ENCODE measurements at regions not wholly inside any gene's neighbourhood (a gene's known extent, or its start where the extent isn't known, plus 50 kb on each side); places are given as distances from the start of the nearest gene placed in this dataset.
"Not testable (repeated sequence)": the region's sequence is repeated elsewhere in the genome, so short reads cannot be mapped to it uniquely, and the experiment has no call there.

- Histone ChIP-seq H3K27ac (no peak overlapping the region), H3K9me3 (ENCODE audit: control insufficient read depth, low read length) (no peaks in the 10 kb centered on the region), H3K9ac (no peak overlapping the region), H3K27me3 (ENCODE audit: control insufficient read depth, insufficient read depth, low read length) (no peaks in the 10 kb centered on the region), H2AFZ (no peak overlapping the region), H3K36me3 (ENCODE audit: control insufficient read depth, insufficient read depth, low read length) (no peaks in the 10 kb centered on the region), H3K4me2 (ENCODE audit: low read length) (no peak overlapping the region), H3K4me3 (ENCODE audit: low read depth, low read length) (no peak overlapping the region), H3K4me1 (no peaks in the 10 kb centered on the region), H3K79me2 (no peaks in the 10 kb centered on the region)
- TF ChIP-seq, protein P1, sequence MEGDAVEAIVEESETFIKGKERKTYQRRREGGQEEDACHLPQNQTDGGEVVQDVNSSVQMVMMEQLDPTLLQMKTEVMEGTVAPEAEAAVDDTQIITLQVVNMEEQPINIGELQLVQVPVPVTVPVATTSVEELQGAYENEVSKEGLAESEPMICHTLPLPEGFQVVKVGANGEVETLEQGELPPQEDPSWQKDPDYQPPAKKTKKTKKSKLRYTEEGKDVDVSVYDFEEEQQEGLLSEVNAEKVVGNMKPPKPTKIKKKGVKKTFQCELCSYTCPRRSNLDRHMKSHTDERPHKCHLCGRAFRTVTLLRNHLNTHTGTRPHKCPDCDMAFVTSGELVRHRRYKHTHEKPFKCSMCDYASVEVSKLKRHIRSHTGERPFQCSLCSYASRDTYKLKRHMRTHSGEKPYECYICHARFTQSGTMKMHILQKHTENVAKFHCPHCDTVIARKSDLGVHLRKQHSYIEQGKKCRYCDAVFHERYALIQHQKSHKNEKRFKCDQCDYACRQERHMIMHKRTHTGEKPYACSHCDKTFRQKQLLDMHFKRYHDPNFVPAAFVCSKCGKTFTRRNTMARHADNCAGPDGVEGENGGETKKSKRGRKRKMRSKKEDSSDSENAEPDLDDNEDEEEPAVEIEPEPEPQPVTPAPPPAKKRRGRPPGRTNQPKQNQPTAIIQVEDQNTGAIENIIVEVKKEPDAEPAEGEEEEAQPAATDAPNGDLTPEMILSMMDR (IDR thresholded peaks at IDR 0.05), result no peak
Observed at GRCh38 chr4:101643186-101643837, 147.2 kb upstream of the BANK1 start.

GRCh38 chr4:101632766-101633165 is 157.8 kb upstream of the BANK1 start:
- H3K27me3 ChIP-seq (ENCODE audit: control insufficient read depth, insufficient read depth, low read length); H3K79me2 ChIP-seq; H3K4me3 ChIP-seq (ENCODE audit: low read depth, low read length); H3K27ac ChIP-seq; H3K4me2 ChIP-seq (ENCODE audit: low read length); H3K9me3 ChIP-seq (ENCODE audit: control insufficient read depth, low read length); H3K4me1 ChIP-seq; H3K36me3 ChIP-seq (ENCODE audit: control insufficient read depth, insufficient read depth, low read length); H3K9ac ChIP-seq; H2AFZ ChIP-seq: not testable (repeated sequence)

DNA sequence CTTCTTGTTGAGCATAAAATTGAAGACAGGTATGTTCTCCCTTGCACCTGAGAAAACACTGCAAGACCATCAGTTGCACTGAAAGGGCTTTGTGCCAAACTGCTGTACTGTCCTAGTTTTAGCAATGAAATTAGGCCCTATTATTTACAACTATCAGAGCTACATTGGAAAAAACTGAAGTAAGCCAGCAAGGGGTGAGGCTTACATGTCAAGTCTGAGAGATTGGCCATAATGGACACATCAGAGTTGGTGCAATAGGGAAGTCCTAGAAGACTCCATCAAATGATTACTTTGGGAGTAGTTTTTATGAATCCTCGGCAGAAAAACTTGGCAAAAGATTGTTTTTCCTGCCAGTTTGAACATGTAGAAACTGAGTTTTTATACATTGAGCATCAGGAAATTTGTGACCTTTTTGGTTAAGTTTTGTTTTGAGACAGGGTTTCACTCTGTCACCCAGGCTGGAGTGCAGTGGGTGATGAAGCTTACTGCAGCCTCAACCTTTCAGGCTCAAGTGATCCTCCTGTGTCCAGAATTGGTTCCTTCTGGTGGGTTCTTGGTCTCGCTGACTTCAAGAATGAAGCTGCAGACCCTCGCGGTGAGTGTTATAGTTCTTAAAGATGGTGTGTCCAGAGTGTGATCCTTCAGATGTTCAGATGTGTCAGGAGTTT is 160.1 kb upstream of the BANK1 start:
- Histone ChIP-seq H3K9ac (no peak overlapping the region), H3K36me3 (ENCODE audit: control insufficient read depth, insufficient read depth, low read length) (no peaks in the 10 kb centered on the region), H3K79me2 (no peaks in the 10 kb centered on the region), H3K9me3 (ENCODE audit: control insufficient read depth, low read length) (no peaks in the 10 kb centered on the region), H2AFZ (no peak overlapping the region), H3K27me3 (ENCODE audit: control insufficient read depth, insufficient read depth, low read length) (no peaks in the 10 kb centered on the region), H3K4me1 (no peaks in the 10 kb centered on the region), H3K4me2 (ENCODE audit: low read length) (no peak overlapping the region), H3K4me3 (ENCODE audit: low read depth, low read length) (no peak overlapping the region), H3K27ac (no peak overlapping the region)
- TF ChIP-seq, protein P1 (IDR thresholded peaks at IDR 0.05), result no peak

DNA sequence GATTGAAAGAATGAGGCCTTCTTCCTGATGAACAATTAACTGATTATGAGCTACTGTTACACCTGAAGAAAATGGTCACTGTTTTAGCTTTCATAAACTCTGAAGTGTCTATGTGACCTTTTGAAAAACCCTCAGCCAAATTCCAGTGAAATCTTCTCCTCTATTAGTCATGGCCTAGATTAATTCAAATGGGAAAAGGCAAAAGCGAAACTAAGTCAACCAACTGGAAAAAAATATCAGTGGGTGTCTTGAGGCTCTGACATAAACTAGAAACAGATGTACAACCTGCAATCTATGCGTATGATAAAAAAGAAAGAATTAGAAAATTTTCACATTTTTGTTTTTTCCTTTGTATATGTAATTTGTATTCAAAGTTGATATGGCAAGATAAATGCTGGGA is 169.4 kb upstream of the BANK1 start:
- Histone ChIP-seq H3K9me3 (ENCODE audit: control insufficient read depth, low read length) (no peaks in the 10 kb centered on the region), H3K4me3 (ENCODE audit: low read depth, low read length) (no peak overlapping the region), H3K27ac (no peak overlapping the region), H3K9ac (no peak overlapping the region), H2AFZ (no peak overlapping the region), H3K27me3 (ENCODE audit: control insufficient read depth, insufficient read depth, low read length) (no peaks in the 10 kb centered on the region), H3K36me3 (ENCODE audit: control insufficient read depth, insufficient read depth, low read length) (no peaks in the 10 kb centered on the region), H3K4me2 (ENCODE audit: low read length) (no peak overlapping the region), H3K79me2 (no peaks in the 10 kb centered on the region), H3K4me1 (no peaks in the 10 kb centered on the region)
- TF ChIP-seq, protein P1 (IDR thresholded peaks at IDR 0.05), result no peak

- no peak overlapping the region for H3K27ac ChIP-seq
- TF ChIP-seq, protein P1 (IDR thresholded peaks at IDR 0.05), result no peak
Observed at GRCh38 chr4:101615652-101616051, 174.9 kb upstream of the BANK1 start.

DNA sequence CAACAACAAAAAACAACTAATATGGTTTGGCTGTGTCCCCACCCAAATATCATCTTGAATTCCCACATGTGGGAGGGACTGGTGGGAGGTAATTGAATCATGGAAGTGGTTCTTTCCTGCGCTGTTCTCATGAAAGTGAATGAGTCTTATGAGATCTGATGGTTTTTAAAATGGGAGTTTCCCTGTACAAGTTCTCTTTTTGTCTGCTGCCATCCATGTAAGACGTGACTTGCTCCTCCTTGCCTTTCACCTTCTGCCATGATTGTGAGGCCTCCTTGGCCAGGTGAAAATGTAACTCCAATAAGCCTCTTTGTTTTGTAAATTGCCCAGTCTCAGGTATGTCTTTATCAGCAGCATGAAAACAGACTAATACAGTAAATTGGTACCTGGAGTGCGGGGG is 183.5 kb upstream of the BANK1 start:
- not testable (repeated sequence) for H2AFZ ChIP-seq; H3K9me3 ChIP-seq (ENCODE audit: control insufficient read depth, low read length); H3K9ac ChIP-seq; H3K27ac ChIP-seq; H3K4me1 ChIP-seq; H3K27me3 ChIP-seq (ENCODE audit: control insufficient read depth, insufficient read depth, low read length); H3K4me2 ChIP-seq (ENCODE audit: low read length); H3K4me3 ChIP-seq (ENCODE audit: low read depth, low read length); H3K36me3 ChIP-seq (ENCODE audit: control insufficient read depth, insufficient read depth, low read length); H3K79me2 ChIP-seq

More at GRCh38 chr4:101615652-101616051, 174.9 kb upstream of the BANK1 start:
- H3K9me3 ChIP-seq (ENCODE audit: control insufficient read depth, low read length), result no peaks in the 10 kb centered on the region
- H3K27me3 ChIP-seq (ENCODE audit: control insufficient read depth, insufficient read depth, low read length), result no peaks in the 10 kb centered on the region
- no peaks in the 10 kb centered on the region for H3K36me3 ChIP-seq (ENCODE audit: control insufficient read depth, insufficient read depth, low read length)
- no peak overlapping the region for H2AFZ ChIP-seq
- no peak overlapping the region for H3K4me2 ChIP-seq (ENCODE audit: low read length)
- no peak overlapping the region for H3K9ac ChIP-seq
- H3K79me2 ChIP-seq, result no peaks in the 10 kb centered on the region
- no peaks in the 10 kb centered on the region for H3K4me1 ChIP-seq
- no peak overlapping the region for H3K4me3 ChIP-seq (ENCODE audit: low read depth, low read length)
